ENCODE measurements at regions not wholly inside any gene's neighbourhood (a gene's known extent, or its start where the extent isn't known, plus 50 kb on each side); places are given as distances from the start of the nearest gene placed in this dataset.

- H3K9ac ChIP-seq (ENCODE audit: low read length): no peak overlapping the region
- ATAC-seq (no peak), DNase-seq (ENCODE audit: low read depth, low spot score) (no peak)
- POLR2A ChIA-PET: no interaction called here
- TF ChIP-seq ATF3 (IDR thresholded peaks at IDR 0.05) (no peak), REST (IDR thresholded peaks at IDR 0.05; ENCODE audit: low read depth) (no peak), EZH2 (IDR thresholded peaks at IDR 0.05) (no peak)
- CTCF ChIA-PET: no interaction called here
- no peaks in the 10 kb centered on the region for H3K79me2 ChIP-seq (ENCODE audit: insufficient read depth, low read length)
- H3K9me2 ChIP-seq (ENCODE audit: insufficient read depth): no peaks in the 10 kb centered on the region
- H3K9me3 ChIP-seq (ENCODE audit: control insufficient read depth in 1 of 2, insufficient read depth in 1 of 2, low read depth in 1 of 2, low read length in 2 of 2): no peaks in the 10 kb centered on the region
- peaks cover 7 to 8% of the 10 kb centered on the region in 2 experiments for H3K4me1 ChIP-seq (ENCODE audit: control insufficient read depth in 1 of 2, insufficient read depth in 2 of 2, low read length in 2 of 2)
- no TSS peak for BruUV-seq (replicated peaks)
- H2AFZ ChIP-seq (ENCODE audit: low read depth, low read length, poor library complexity, severe bottlenecking): peak overlapping the region; percentile 5
- H3K27ac ChIP-seq (ENCODE audit: low read depth, low read length): no peak overlapping the region
- no peaks in the 10 kb centered on the region for H3K27me3 ChIP-seq (ENCODE audit: insufficient read depth, low read length)
- intact Hi-C loops (cut with micrococcal nuclease): no loop called here
- H3K4me2 ChIP-seq (ENCODE audit: low read length): no peak overlapping the region
- H3K4me3 ChIP-seq (replicated peaks in 1 of 2; ENCODE audit: low read depth in 1 of 2, low read length in 2 of 2): no peak overlapping the region
- H3K36me3 ChIP-seq (ENCODE audit: control insufficient read depth in 1 of 2, insufficient read depth in 2 of 2, low read length in 2 of 2): no peaks in the 10 kb centered on the region
- no peaks in the 10 kb centered on the region for H4K20me1 ChIP-seq (ENCODE audit: insufficient read depth)
- RAD21 ChIA-PET (ENCODE audit: low non-redundant PET in 1 of 2, low total read pairs in 2 of 2, uncharacterized antibody in 2 of 2, unreplicated experiment in 2 of 2): no interaction called here
Measured at GRCh38 chr3:146308682-146309081, 57.8 kb upstream of the PLSCR4 start.

- H4K20me1 ChIP-seq (ENCODE audit: insufficient read depth): no peaks in the 10 kb centered on the region
- H3K4me3 ChIP-seq (replicated peaks in 1 of 2; ENCODE audit: low read depth in 1 of 2, low read length in 2 of 2): no peak overlapping the region
- ATAC-seq: no peak
- no peak for DNase-seq (ENCODE audit: low read depth, low spot score)
- H3K27me3 ChIP-seq (ENCODE audit: insufficient read depth, low read length): no peaks in the 10 kb centered on the region
- H3K79me2 ChIP-seq (ENCODE audit: insufficient read depth, low read length): no peaks in the 10 kb centered on the region
- no peaks in the 10 kb centered on the region for H3K9me2 ChIP-seq (ENCODE audit: insufficient read depth)
- no peak overlapping the region for H3K27ac ChIP-seq (ENCODE audit: low read depth, low read length)
- ChIA-PET CTCF (no interaction called here), POLR2A (no interaction called here), RAD21 (ENCODE audit: low non-redundant PET in 1 of 2, low total read pairs in 2 of 2, uncharacterized antibody in 2 of 2, unreplicated experiment in 2 of 2) (no interaction called here)
- H3K36me3 ChIP-seq (ENCODE audit: control insufficient read depth in 1 of 2, insufficient read depth in 2 of 2, low read length in 2 of 2): no peaks in the 10 kb centered on the region
- no peaks in the 10 kb centered on the region for H3K9me3 ChIP-seq (ENCODE audit: control insufficient read depth in 1 of 2, insufficient read depth in 1 of 2, low read depth in 1 of 2, low read length in 2 of 2)
- no TSS peak for BruUV-seq (replicated peaks)
- no peak overlapping the region for H3K9ac ChIP-seq (ENCODE audit: low read length)
- TF ChIP-seq FOSL1 (IDR thresholded peaks at IDR 0.05; ENCODE audit: low read depth) (no peak), SRF (IDR thresholded peaks at IDR 0.05; ENCODE audit: low read depth) (no peak)
- H2AFZ ChIP-seq (ENCODE audit: low read depth, low read length, poor library complexity, severe bottlenecking): peak overlapping the region; percentile 5
- intact Hi-C loops (cut with micrococcal nuclease): no loop called here
- peaks cover 3 to 4% of the 10 kb centered on the region in 2 experiments; a peak in 2 of 4 replicates for H3K4me1 ChIP-seq (ENCODE audit: control insufficient read depth in 1 of 2, insufficient read depth in 2 of 2, low read length in 2 of 2)
- H3K4me2 ChIP-seq (ENCODE audit: low read length): no peak overlapping the region
Measured at GRCh38 chr3:146308222-146308621, 57.3 kb upstream of the PLSCR4 start.

Data from HCT116 (cell line).